Testis (tissue), 2 donors: ENCODE measurements at regions not wholly inside any gene's neighbourhood (a gene's known extent, or its start where the extent isn't known, plus 50 kb on each side); places are given as distances from the start of the nearest gene placed in this dataset.
"Not testable (repeated sequence)": the region's sequence is repeated elsewhere in the genome, so short reads cannot be mapped to it uniquely, and the experiment has no call there.

Experiments
- DNase-seq: peaks from one replicate; pipeline ENCODE4 v3.0.0-alpha.2; 2019
- H3K27ac ChIP-seq, 2 donors: fragments of 200-600 bp; sonication (generic); one replicate each; pipeline ENCODE4 v1.5.1; 2019
- H3K27me3 ChIP-seq: fragments of 200-600 bp; sonication (generic); one replicate; pipeline ENCODE4 v1.5.1; 2019
- H3K36me3 ChIP-seq: fragments of 200-600 bp; sonication (generic); one replicate; pipeline ENCODE4 v1.5.1; 2017; ENCODE audit warnings: low read depth; ENCODE audit errors: missing control alignments
- H3K4me1 ChIP-seq: fragments of 200-600 bp; sonication (generic); one replicate; pipeline ENCODE4 v1.5.1; 2019
- H3K4me3 ChIP-seq, 2 donors: fragments of 200-600 bp; sonication (generic); one replicate each; pipeline ENCODE4 v1.5.1; 2017 to 2019
- H3K9me3 ChIP-seq: fragments of 200-600 bp; sonication (generic); one replicate; pipeline ENCODE4 v1.5.1; 2017
- POLR2A ChIP-seq: fragments of 450-650 bp; IDR thresholded peaks from one replicate; pipeline ENCODE4 v1.6.1; 2017; ENCODE audit warnings: antibody characterized with exemption, mild to moderate bottlenecking, moderate library complexity
- WGBS, 2 donors: methylation state at CpG; one replicate each; pipeline ENCODE4 v1.1.5; 2018; 5-methylcytosine and 5-hydroxymethylcytosine counted together
- intact Hi-C: fragments of 100-400 bp; cut with DNase I; formaldehyde crosslinking; loops from one replicate; pipeline ENCODE4 v1.15.1; 2023; ENCODE audit warnings: low total_unique reads
- TF ChIP-seq, protein P1 (sequence below), 3 experiments: fragments of 450-650 bp in 2 of 3; fragments of 200-600 bp in 1 of 3; sonication (generic) in 1 of 3; IDR thresholded peaks; one replicate each; pipeline ENCODE4 v1.5.1; 2016 to 2019; ENCODE audit warnings: antibody characterized with exemption in 3 of 3, mild to moderate bottlenecking in 2 of 3, moderate library complexity in 1 of 3

DNA sequence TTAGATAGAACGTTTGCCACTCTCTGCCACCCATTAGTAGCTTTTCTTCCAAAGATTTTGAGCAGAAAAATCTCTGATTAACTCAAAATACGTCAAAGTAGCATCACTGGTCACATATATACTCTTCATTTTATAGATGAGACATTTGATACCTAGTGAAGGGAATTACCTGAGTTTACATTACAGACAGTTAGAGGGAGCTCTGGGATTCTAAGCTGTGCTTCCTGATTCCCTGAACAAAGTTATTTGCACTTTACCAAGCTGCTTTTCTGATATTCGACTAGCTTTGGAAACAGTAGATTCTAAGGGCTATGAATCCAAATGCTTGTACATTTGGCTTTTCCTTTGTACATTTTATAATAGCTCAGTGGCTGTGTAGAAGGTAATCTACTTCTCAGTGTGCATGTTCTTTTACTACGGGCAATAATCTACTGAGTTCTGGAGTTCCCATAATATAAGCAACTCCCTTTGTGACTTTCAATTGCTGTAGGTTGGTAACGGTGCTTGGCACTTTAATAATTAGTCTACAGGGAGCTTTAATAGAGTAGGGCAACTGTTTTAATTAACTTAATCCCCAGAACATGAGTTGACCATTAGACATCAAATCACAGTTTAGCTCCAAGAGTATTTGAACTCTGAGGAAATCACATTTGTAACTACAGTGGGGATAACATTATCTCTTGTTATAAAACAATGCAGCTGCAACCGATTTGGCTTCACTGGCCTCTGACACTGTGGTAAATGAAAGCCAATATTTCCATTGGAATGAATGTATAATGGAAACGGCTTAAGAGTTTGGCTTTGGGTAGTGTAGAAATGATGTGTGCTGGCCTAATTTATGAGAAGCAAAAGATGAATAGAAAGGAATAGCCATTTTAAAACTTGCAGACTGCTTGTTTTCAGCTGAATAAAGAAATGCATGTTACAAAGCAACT, 1602.4 kb downstream of the STIM2 start:
- WGBS, 2 donors, result 49 to 57% methylated on average over 7 of the region's 7 CpGs
- TF ChIP-seq, protein P1, sequence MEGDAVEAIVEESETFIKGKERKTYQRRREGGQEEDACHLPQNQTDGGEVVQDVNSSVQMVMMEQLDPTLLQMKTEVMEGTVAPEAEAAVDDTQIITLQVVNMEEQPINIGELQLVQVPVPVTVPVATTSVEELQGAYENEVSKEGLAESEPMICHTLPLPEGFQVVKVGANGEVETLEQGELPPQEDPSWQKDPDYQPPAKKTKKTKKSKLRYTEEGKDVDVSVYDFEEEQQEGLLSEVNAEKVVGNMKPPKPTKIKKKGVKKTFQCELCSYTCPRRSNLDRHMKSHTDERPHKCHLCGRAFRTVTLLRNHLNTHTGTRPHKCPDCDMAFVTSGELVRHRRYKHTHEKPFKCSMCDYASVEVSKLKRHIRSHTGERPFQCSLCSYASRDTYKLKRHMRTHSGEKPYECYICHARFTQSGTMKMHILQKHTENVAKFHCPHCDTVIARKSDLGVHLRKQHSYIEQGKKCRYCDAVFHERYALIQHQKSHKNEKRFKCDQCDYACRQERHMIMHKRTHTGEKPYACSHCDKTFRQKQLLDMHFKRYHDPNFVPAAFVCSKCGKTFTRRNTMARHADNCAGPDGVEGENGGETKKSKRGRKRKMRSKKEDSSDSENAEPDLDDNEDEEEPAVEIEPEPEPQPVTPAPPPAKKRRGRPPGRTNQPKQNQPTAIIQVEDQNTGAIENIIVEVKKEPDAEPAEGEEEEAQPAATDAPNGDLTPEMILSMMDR (IDR thresholded peaks at IDR 0.05), result no peak
- no peak for TF ChIP-seq POLR2A
- H3K27ac ChIP-seq, result no peak overlapping the region

GRCh38 chr4:28464823-28465222, 1604.2 kb downstream of the STIM2 start:
- intact Hi-C loops, result no loop called here
- WGBS, 2 donors, result 74 to 89% methylated on average over 1 of the region's 1 CpG
- no peaks in the 10 kb centered on the region for H3K4me1 ChIP-seq
- H3K36me3 ChIP-seq, result no peaks in the 10 kb centered on the region
- TF ChIP-seq, protein P1 (IDR thresholded peaks at IDR 0.05), result no peak
- no peak for TF ChIP-seq POLR2A
- no peaks in the 10 kb centered on the region for H3K9me3 ChIP-seq
- no peaks in the 10 kb centered on the region for H3K27me3 ChIP-seq
- no peak overlapping the region for H3K27ac ChIP-seq
- H3K4me3 ChIP-seq, result no peak overlapping the region
- no peak for DNase-seq

More for the DNA sequence above, 1602.4 kb downstream of the STIM2 start:
- H3K4me1 ChIP-seq, result no peaks in the 10 kb centered on the region
- no peak overlapping the region for H3K4me3 ChIP-seq
- intact Hi-C loops, result no loop called here
- no peaks in the 10 kb centered on the region for H3K27me3 ChIP-seq
- H3K9me3 ChIP-seq, result no peaks in the 10 kb centered on the region
- DNase-seq, result no peak
- no peaks in the 10 kb centered on the region for H3K36me3 ChIP-seq

DNA sequence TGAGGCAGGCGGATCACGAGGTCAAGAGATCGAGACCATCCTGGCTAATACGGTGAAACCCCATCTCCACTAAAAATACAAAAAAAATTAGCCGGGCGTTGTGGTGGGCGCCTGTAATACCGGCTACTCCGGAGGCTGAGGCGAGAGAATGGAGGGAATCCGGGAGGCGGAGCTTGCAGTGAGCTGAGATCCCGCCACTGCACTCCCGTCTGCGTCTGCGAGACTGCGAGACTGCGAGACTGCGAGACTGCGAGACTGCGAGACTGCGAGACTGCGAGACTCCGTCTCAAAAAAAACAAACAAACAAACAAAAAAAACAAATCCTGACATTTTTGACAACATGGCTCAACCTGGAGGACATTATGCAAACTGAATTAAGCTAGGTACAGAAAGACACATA, 1606.2 kb downstream of the STIM2 start:
- DNase-seq, result peak; percentile 66
- H3K9me3 ChIP-seq, H3K4me1 ChIP-seq, H3K27me3 ChIP-seq, intact Hi-C loops, H3K36me3 ChIP-seq, H3K27ac ChIP-seq: not testable (repeated sequence)
- peak overlapping the region; percentile 10 to 17 for H3K4me3 ChIP-seq
- WGBS, 2 donors, result 46 to 82% methylated on average over 11 to 24 of the region's 24 CpGs

DNA sequence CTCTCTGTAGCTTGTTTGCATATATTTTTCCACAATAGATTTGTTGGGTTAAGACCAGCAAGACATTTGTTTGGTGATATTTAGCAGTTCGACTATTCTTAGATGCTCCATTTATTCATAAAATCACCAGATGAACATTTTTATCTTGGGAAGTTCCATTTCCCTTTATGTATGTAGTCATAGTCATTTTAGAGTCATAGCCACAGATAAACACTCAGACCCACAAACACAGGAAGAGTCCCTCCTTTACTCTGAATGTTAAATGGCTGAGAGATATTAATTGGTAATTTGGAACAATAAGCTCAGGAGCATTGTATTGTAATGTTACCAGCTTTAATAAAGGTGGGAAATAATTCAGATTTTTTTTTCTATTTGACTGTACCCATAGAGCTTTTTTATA, 1608.7 kb downstream of the STIM2 start:
- H3K36me3 ChIP-seq, result no peaks in the 10 kb centered on the region
- WGBS, 2 donors, result 71 to 82% methylated on average over 1 of the region's 1 CpG
- no peak overlapping the region for H3K27ac ChIP-seq
- H3K4me1 ChIP-seq, result no peaks in the 10 kb centered on the region
- TF ChIP-seq, protein P1 (IDR thresholded peaks at IDR 0.05), result no peak
- TF ChIP-seq POLR2A, result no peak
- H3K27me3 ChIP-seq, result no peaks in the 10 kb centered on the region
- intact Hi-C loops, result no loop called here
- DNase-seq, result no peak
- H3K9me3 ChIP-seq, result no peaks in the 10 kb centered on the region
- H3K4me3 ChIP-seq, result no peak overlapping the region

GRCh38 chr4:28469886-28470285, 1609.2 kb downstream of the STIM2 start:
- 73 to 81% methylated on average over 2 of the region's 2 CpGs for WGBS, 2 donors
- Histone ChIP-seq H3K4me3 (no peak overlapping the region), H3K27ac (no peak overlapping the region), H3K4me1 (no peaks in the 10 kb centered on the region), H3K27me3 (no peaks in the 10 kb centered on the region), H3K36me3 (no peaks in the 10 kb centered on the region), H3K9me3 (no peaks in the 10 kb centered on the region)
- TF ChIP-seq, protein P1 (IDR thresholded peaks at IDR 0.05), result no peak
- TF ChIP-seq POLR2A, result no peak
- no peak for DNase-seq
- intact Hi-C loops, result no loop called here
